Skeletal muscle tissue (tissue), 3 donors: ENCODE measurements at regions not wholly inside any gene's neighbourhood (a gene's known extent, or its start where the extent isn't known, plus 50 kb on each side); places are given as distances from the start of the nearest gene placed in this dataset.

Experiments
- H3K27ac ChIP-seq: one replicate; pipeline ENCODE4 v1.7.0; 2013; ENCODE audit warnings: mild to moderate bottlenecking, low read depth, low read length, inconsistent platforms
- H3K27me3 ChIP-seq, 3 donors: one replicate each; pipeline ENCODE4 v1.7.0; 2013; ENCODE audit warnings: low read length in 3 of 3; ENCODE audit not compliant: control insufficient read depth in 3 of 3, insufficient read depth in 3 of 3
- H3K36me3 ChIP-seq, 3 donors: one replicate each; pipeline ENCODE4 v1.7.0; 2013; ENCODE audit warnings: low read length in 3 of 3; ENCODE audit not compliant: control insufficient read depth in 3 of 3, insufficient read depth in 3 of 3
- H3K4me1 ChIP-seq, 3 donors: one replicate each; pipeline ENCODE4 v1.7.0; 2013; ENCODE audit warnings: low read length in 3 of 3, mild to moderate bottlenecking in 3 of 3; ENCODE audit not compliant: control insufficient read depth in 3 of 3, insufficient read depth in 3 of 3
- H3K4me3 ChIP-seq, 3 donors: one replicate each; pipeline ENCODE4 v1.7.0; 2013; ENCODE audit warnings: low read length in 3 of 3
- H3K9ac ChIP-seq, 3 donors: one replicate each; pipeline ENCODE4 v1.7.0; 2013; ENCODE audit warnings: low read length in 3 of 3, mild to moderate bottlenecking in 3 of 3, moderate library complexity in 2 of 3, low read depth in 1 of 3
- H3K9me3 ChIP-seq, 3 donors: one replicate each; pipeline ENCODE4 v1.7.0; 2013; ENCODE audit warnings: low read length in 3 of 3; ENCODE audit not compliant: control insufficient read depth in 3 of 3
- donor health status: Osteomylitis.

- no peak overlapping the region for H3K9ac ChIP-seq
- H3K27me3 ChIP-seq: no peaks in the 10 kb centered on the region
- H3K9me3 ChIP-seq: peaks cover 0 to 4% (median 3%) of the 10 kb centered on the region in 3 donors
- H3K36me3 ChIP-seq: no peaks in the 10 kb centered on the region
- H3K4me3 ChIP-seq: no peak overlapping the region
- H3K4me1 ChIP-seq: no peaks in the 10 kb centered on the region
- H3K27ac ChIP-seq: no peak overlapping the region
These were observed 644.2 kb downstream of the NOVA1 start for GRCh38 chr14:25953532-25954139.

- H3K27me3 ChIP-seq: no peaks in the 10 kb centered on the region
- no peak overlapping the region for H3K27ac ChIP-seq
- no peaks in the 10 kb centered on the region for H3K4me1 ChIP-seq
- H3K9me3 ChIP-seq: peaks cover 0 to 4% (median 3%) of the 10 kb centered on the region in 3 donors
- H3K36me3 ChIP-seq: no peaks in the 10 kb centered on the region
- no peak overlapping the region for H3K4me3 ChIP-seq
- H3K9ac ChIP-seq: no peak overlapping the region
These were observed 652.1 kb downstream of the NOVA1 start for GRCh38 chr14:25945746-25946145.

- Histone ChIP-seq H3K9ac (no peak overlapping the region), H3K4me3 (no peak overlapping the region), H3K27me3 (no peaks in the 10 kb centered on the region), H3K27ac (no peak overlapping the region), H3K36me3 (no peaks in the 10 kb centered on the region), H3K4me1 (no peaks in the 10 kb centered on the region), H3K9me3 (peaks cover 0 to under 1% (median 0%) of the 10 kb centered on the region in 3 donors)
These were observed 653.8 kb downstream of the NOVA1 start for GRCh38 chr14:25944020-25944419.

GRCh38 chr14:25943329-25943728 is 654.5 kb downstream of the NOVA1 start:
- Histone ChIP-seq H3K36me3 (no peaks in the 10 kb centered on the region), H3K27ac (no peak overlapping the region), H3K27me3 (no peaks in the 10 kb centered on the region), H3K4me1 (no peaks in the 10 kb centered on the region), H3K4me3 (no peak overlapping the region), H3K9ac (no peak overlapping the region), H3K9me3 (no peaks in the 10 kb centered on the region)

- Histone ChIP-seq H3K9me3 (no peaks in the 10 kb centered on the region), H3K9ac (no peak overlapping the region), H3K36me3 (no peaks in the 10 kb centered on the region), H3K4me1 (no peaks in the 10 kb centered on the region), H3K27ac (no peak overlapping the region), H3K27me3 (no peaks in the 10 kb centered on the region), H3K4me3 (no peak overlapping the region)
These were observed 655.7 kb downstream of the NOVA1 start for GRCh38 chr14:25942090-25942489.

- H3K4me3 ChIP-seq: no peak overlapping the region
- no peaks in the 10 kb centered on the region for H3K36me3 ChIP-seq
- no peaks in the 10 kb centered on the region for H3K4me1 ChIP-seq
- no peaks in the 10 kb centered on the region for H3K27me3 ChIP-seq
- H3K27ac ChIP-seq: no peak overlapping the region
- no peak overlapping the region for H3K9ac ChIP-seq
- no peaks in the 10 kb centered on the region for H3K9me3 ChIP-seq
These were observed 664.1 kb downstream of the NOVA1 start for GRCh38 chr14:25933731-25934130.

- no peak overlapping the region for H3K27ac ChIP-seq
- H3K9ac ChIP-seq: no peak overlapping the region
- H3K9me3 ChIP-seq: no peaks in the 10 kb centered on the region
- no peaks in the 10 kb centered on the region for H3K36me3 ChIP-seq
- H3K4me3 ChIP-seq: no peak overlapping the region
- H3K4me1 ChIP-seq: no peaks in the 10 kb centered on the region
- H3K27me3 ChIP-seq: no peaks in the 10 kb centered on the region
These were observed 667.8 kb downstream of the NOVA1 start for GRCh38 chr14:25929881-25930615.

GRCh38 chr14:25911831-25912230 is 686.0 kb downstream of the NOVA1 start:
- Histone ChIP-seq H3K27ac (no peak overlapping the region), H3K9ac (no peak overlapping the region), H3K4me3 (no peak overlapping the region), H3K9me3 (no peaks in the 10 kb centered on the region), H3K36me3 (no peaks in the 10 kb centered on the region), H3K4me1 (no peaks in the 10 kb centered on the region), H3K27me3 (no peaks in the 10 kb centered on the region)

- Histone ChIP-seq H3K9ac (no peak overlapping the region), H3K27me3 (no peaks in the 10 kb centered on the region), H3K4me1 (no peaks in the 10 kb centered on the region), H3K9me3 (no peaks in the 10 kb centered on the region), H3K4me3 (no peak overlapping the region), H3K27ac (no peak overlapping the region), H3K36me3 (no peaks in the 10 kb centered on the region)
These were observed 688.6 kb downstream of the NOVA1 start for GRCh38 chr14:25909045-25909747.
